ENCODE measurements at regions not wholly inside any gene's neighbourhood (a gene's known extent, or its start where the extent isn't known, plus 50 kb on each side); places are given as distances from the start of the nearest gene placed in this dataset.

- no peak for TF ChIP-seq POLR2A (IDR thresholded peaks at IDR 0.05; ENCODE audit: low read depth, low read length)
- TF ChIP-seq TAF1 (IDR thresholded peaks at IDR 0.05; ENCODE audit: low read depth, low read length), result no peak
- no peak for TF ChIP-seq POLR2AphosphoS5 (IDR thresholded peaks at IDR 0.05; ENCODE audit: low read depth, low read length)
- no peak for TF ChIP-seq SPI1 (IDR thresholded peaks at IDR 0.05; ENCODE audit: low read depth, low read length)
These were observed 650.7 kb upstream of the GALNTL6 start for GRCh38 chr4:171162478-171162877.

Measured in GM12891 (cell line).